GM19238 (cell line): ENCODE measurements at regions not wholly inside any gene's neighbourhood (a gene's known extent, or its start where the extent isn't known, plus 50 kb on each side); places are given as distances from the start of the nearest gene placed in this dataset.

Source experiments
- DNase-seq: peaks from one replicate; pipeline ENCODE4 v3.0.0; 2011; ENCODE audit warnings: low spot score; ENCODE audit not compliant: insufficient read length

DNA sequence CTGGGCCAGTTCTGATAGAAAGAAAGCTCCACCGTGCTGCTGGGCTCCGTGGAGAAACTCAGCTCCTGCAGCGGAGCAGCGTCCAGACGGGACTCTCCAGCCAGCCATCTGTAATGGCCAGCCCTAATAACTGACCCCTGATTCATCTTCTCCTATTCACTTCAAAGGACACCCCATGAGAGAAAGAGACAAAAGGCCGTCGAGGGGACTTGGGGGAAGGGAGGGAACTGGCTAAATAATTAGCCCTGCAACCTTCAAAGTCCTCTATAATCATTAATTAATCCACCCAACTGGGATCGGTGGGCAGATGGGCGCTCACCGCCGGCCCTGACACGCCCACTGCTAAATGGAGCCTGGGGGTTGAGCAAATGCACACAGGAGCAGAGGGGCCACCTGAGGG, 512.4 kb downstream of the CD83 start:
- no peak for DNase-seq

- DNase-seq: no peak
These were observed 515.9 kb downstream of the CD83 start for GRCh38 chr6:14633479-14633878.

DNA sequence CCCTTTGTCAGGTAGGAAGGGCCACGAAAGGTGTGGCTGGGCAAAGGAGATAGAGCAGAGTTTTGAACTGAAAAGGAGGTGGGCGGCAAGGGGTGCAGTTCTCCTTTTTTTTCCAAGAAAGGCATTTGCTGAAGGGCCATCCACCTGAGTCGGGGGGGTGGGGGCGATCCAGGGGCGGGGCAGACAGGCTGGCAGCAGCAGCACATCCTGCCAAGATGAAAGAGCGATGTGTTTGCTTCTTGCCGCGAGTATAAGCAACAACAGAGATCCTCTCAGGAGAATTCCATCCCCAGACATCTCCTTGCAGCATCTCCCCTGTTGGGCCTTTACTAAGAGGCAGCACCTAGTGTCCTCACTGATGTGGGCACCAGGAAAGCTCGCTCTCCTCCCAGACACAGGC, 516.5 kb downstream of the CD83 start:
- no peak for DNase-seq

DNA sequence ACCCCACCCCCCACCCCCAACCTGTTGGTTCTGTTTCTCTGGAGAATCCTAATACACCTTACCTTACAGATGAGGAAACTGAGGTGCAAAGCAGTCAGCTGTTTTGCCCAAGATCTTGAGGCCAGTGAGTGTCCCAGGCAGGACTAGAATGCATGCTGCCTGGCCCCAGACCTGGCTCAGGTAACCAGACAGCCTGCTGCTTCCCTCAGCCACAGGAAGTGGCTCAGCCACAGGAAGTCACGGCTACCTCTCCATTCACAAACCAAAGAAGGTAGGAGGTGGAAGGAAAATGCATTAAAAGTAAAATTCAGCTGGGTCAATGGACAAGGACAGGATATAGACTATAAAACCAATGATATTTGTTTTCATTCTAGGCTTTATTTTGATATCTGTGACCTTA, 517.6 kb downstream of the CD83 start:
- peak; percentile 15 for DNase-seq

DNA sequence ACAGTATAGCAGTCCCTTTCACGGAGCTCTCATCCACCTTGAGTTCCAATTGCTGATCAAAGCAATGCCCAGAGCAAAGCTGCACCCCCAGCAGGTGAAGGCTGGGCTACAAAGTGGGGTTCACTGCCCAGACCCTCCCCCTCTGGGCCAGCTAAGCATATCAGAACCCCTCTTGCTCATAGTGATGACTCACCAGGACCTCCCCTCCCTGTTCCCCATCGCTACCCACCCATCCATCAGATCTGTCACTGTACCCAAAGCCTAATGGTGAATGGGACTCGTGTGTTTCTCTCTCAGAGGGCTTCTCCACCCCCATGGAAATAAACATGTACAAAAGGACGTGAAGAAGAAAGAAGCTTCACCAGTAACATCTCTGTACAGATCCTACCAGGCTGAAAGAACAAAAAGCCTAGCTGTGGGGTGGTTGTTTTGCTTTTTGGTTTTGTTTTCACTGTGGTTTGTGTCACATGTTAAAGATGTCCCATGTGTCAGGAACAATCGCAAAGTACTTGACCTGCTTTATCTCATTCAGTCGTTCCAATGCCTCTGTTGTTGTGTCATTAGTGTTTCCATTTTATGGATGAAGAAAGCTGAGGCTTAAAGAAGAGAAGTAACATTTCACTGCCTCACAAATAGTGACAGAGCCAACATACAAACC, 518.5 kb downstream of the CD83 start:
- DNase-seq: no peak

DNA sequence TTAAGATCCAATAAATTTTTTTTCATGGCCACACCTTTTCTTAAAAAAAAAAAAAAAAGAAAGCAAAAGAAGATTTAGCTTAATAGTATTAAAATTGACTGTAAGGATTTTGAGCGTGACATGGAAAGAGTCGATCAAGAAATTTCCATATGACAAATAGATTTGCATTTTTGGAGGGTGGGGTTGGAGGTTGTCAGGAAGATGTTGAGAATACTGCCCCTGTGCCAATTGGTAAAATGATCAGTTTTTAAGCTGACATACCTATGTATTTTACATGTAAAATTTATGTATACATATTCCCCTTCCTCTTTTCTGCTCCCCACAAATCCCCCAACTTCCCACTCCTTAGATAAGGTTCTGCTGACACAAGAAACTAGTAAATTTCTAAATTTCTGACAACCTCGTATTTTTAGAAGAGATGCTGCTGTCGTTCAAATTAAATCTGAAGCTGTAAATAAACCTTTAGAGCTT, 520.9 kb downstream of the CD83 start:
- no peak for DNase-seq

GRCh38 chr6:14638906-14639761, 521.6 kb downstream of the CD83 start:
- DNase-seq: no peak

- no peak for DNase-seq
These were observed 522.5 kb downstream of the CD83 start for GRCh38 chr6:14639983-14640599.

DNA sequence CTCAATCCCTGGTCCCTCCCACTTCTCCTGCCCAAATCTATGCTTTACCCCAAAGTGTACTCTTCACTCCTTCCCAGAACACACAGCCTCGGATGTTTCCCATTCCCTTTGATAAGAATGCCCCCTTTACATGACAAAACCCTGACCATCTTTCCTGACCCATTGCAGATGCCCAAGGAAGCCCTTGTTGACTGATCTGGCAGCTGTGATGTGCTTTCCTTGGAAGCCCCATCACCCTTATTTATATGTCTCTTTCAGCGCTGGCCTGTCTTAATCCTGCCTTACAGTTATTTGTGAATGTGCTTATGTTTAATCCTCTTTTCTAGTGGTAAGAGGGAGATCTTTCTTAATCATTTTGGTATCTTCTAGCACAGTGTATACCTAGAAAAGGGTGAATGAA, 523.1 kb downstream of the CD83 start:
- no peak for DNase-seq

GRCh38 chr6:14641423-14642135, 524.0 kb downstream of the CD83 start:
- no peak for DNase-seq

DNA sequence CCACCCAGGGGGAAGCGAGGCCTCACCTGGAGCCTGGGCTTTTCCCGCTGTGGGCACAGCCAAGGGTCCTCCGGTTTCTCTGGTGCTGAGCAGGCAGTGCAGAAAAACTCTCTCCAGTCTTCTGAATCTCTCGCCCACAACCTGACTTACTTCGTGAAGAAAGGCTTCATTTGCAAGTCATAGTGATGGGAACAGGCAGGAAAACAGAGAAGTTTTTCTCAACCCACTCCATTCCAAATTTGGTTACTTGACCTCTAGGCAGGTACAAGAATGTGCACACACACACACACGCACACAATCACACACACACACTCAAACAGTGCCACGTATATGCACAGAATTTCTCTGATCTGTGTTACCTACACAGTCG, 524.5 kb downstream of the CD83 start:
- no peak for DNase-seq

GRCh38 chr6:14642842-14643241, 525.3 kb downstream of the CD83 start:
- no peak for DNase-seq

GRCh38 chr6:14644381-14644780, 526.8 kb downstream of the CD83 start:
- DNase-seq: no peak

GRCh38 chr6:14645221-14645620, 527.6 kb downstream of the CD83 start:
- DNase-seq: no peak

DNA sequence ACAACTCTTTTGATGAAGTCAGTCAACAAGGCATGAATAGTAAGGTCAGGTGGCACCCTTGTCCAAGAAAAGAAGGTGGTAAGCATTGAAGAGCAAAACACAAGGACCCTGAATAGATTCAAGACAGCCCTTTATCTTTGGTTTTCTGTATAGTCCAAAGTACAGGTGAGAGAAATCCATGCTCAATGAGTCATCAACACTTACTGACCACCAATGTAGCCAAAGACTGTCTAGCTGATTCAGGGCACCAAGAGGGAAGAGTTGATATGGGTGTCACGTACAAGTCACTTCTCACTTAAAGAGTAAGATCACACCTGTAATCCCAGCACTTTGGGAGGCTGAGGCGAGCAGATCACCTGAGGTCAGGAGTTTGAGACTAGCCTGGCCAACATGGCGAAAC, 528.3 kb downstream of the CD83 start:
- no peak for DNase-seq

DNA sequence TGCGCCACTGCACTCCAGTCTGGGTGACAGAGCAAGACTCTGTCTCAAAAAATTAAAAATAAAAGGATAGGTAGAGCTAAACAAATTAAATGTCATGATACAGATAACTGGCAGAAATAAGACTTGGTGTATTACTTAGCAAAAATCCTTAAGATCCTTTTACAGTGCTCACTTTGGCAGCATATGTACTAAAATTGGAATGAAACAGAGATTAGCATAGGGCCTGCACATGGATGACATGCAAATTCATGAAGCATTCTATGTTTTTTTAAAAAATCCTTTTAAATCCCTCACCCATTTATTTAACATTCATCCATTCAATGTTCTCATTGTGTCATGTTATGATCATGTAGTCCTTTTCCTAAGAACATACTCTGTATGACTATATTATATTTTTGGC, 528.8 kb downstream of the CD83 start:
- DNase-seq: no peak

- no peak for DNase-seq
These were observed 529.8 kb downstream of the CD83 start for GRCh38 chr6:14647357-14647756.

GRCh38 chr6:14652536-14652935, 535.0 kb downstream of the CD83 start:
- no peak for DNase-seq

GRCh38 chr6:14655201-14656061, 537.9 kb downstream of the CD83 start:
- DNase-seq: no peak

DNA sequence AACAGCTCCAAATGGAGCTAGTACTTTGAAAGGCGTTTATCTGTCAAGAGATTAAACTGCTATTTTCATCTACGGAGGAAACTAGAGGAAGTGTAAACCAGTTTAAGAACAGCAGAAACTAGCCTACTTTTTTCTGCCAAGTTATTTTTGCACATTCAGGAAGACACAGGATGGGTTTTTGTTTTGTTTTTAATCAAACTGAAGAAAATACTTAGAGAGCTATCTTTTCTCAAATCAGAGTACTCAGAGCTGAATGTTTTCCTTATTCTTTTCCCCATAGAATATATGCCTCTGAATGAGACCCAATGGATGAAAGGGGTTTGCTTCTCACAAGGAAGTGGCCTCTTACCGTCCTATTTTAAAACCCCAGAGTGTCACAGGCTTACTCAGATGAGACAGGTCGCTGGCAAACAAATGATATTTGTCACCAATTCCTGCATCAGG, 538.5 kb downstream of the CD83 start:
- no peak for DNase-seq

DNA sequence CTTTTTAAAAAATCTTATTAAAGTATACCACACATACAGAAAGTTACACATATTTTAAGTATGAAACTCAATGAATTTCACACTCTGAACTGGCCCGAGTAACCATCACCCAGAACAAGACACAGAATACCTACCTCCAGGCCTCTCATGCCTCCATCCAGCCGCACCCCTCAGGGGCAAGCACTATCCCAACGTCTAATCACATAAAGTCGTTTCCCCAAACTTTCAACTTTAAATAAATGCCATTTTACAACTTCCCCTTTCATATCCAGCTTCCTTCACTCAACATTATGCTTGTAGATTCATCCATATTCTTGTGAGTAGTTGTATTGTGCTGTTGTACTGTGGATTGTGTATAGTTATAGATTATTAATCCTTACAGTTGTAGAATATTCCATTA, 539.1 kb downstream of the CD83 start:
- DNase-seq: no peak
